Sigmoid colon (tissue), 6 donors: ENCODE measurements at regions not wholly inside any gene's neighbourhood (a gene's known extent, or its start where the extent isn't known, plus 50 kb on each side); places are given as distances from the start of the nearest gene placed in this dataset.

Experiments
- DNase-seq: peaks from one replicate; pipeline ENCODE4 v3.0.0-alpha.2; 2019
- H3K27ac ChIP-seq, 4 donors: fragments of 200-600 bp; sonication (generic); one replicate each; pipeline ENCODE4 v1.5.1; 2016 to 2019; ENCODE audit warnings: mild to moderate bottlenecking in 1 of 4
- H3K27me3 ChIP-seq, 3 donors: fragments of 200-600 bp; sonication (generic); one replicate each; pipeline ENCODE4 v1.5.1; 2019; ENCODE audit warnings: mild to moderate bottlenecking in 1 of 3
- H3K36me3 ChIP-seq, 4 donors: fragments of 200-600 bp; sonication (generic); one replicate each; pipeline ENCODE4 v1.5.1; 2016 to 2019
- H3K4me1 ChIP-seq, 4 donors: fragments of 200-600 bp; sonication (generic); one replicate each; pipeline ENCODE4 v1.5.1; 2017 to 2019
- H3K4me3 ChIP-seq, 4 donors: fragments of 200-600 bp; sonication (generic); one replicate each; pipeline ENCODE4 v1.5.1; 2017 to 2019; ENCODE audit warnings: mild to moderate bottlenecking in 2 of 4, moderate library complexity in 1 of 4
- H3K9me3 ChIP-seq, 4 donors: fragments of 200-600 bp in 3 of 4; sonication (generic) in 3 of 4; one replicate each; pipeline versions ENCODE4 v1.5.1 to v1.6.1; 2013 to 2019
- CTCF ChIP-seq, 4 experiments: fragments of 450-650 bp in 3 of 4; fragments of 200-600 bp in 1 of 4; IDR thresholded peaks; one replicate each; pipeline ENCODE4 v1.5.1; 2016 to 2019; ENCODE audit warnings: antibody characterized with exemption in 4 of 4, mild to moderate bottlenecking in 3 of 4, moderate library complexity in 2 of 4
- EP300 ChIP-seq, 4 donors: sonication (generic); formaldehyde crosslinking; IDR thresholded peaks; one replicate each; pipeline ENCODE4 v1.6.1; 2017; ENCODE audit warnings: antibody characterized with exemption in 4 of 4
- POLR2A ChIP-seq, 2 donors: fragments of 450-650 bp; IDR thresholded peaks; one replicate each; pipeline ENCODE4 v1.6.1; 2016; ENCODE audit warnings: antibody characterized with exemption in 2 of 2, mild to moderate bottlenecking in 2 of 2, moderate library complexity in 2 of 2
- POLR2AphosphoS5 ChIP-seq, 4 donors: sonication (generic); formaldehyde crosslinking; IDR thresholded peaks; one replicate each; pipeline ENCODE4 v1.6.1; 2017; ENCODE audit warnings: antibody characterized with exemption in 4 of 4
- WGBS, 2 donors: extraction: QIAGEN DNeasy Blood & Tissue Kit; methylation state at CpG; one replicate each; pipeline ENCODE4 v1.1.7; 2013; 5-methylcytosine and 5-hydroxymethylcytosine counted together
- intact Hi-C: fragments of 100-400 bp; cut with DNase I; formaldehyde crosslinking; loops from one replicate; pipeline ENCODE4 v1.15.1; 2023
- donor health status: healthy with polysubstance abuse.
- donor health status: healthy.

DNA sequence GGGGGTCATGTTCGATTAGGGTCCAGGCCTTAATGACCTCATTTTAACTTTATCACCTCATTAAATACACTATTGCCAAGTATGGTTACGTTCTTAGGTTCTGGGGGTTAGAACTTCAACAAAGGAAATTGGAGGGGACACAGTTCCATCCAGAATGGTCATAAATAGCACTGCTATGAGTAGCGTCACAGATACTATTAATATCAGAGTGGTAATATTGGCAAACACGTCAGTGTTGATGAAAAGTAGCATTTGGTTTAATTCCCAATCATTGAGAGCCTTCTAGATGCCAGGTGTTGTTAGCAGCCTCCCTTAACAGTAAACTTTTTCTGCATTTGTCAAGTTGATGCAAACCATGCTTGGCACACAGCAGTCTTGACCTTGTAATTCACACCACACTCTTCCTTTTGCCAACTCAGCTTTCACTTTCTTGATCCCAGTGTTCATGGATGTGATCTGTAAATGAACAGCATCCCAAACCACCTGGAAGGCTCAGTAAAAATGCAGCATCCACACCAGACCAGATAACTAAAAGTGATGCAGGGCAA is 912.5 kb upstream of the TENM3 start:
- no peaks in the 10 kb centered on the region for H3K27me3 ChIP-seq
- H3K9me3 ChIP-seq = no peaks in the 10 kb centered on the region
- no peak overlapping the region for H3K27ac ChIP-seq
- intact Hi-C loops = no loop called here
- 51 to 54% methylated on average over 4 of the region's 4 CpGs for WGBS, 2 donors
- peaks cover 0 to 4% (median 0%) of the 10 kb centered on the region in 4 donors for H3K4me1 ChIP-seq
- DNase-seq = no peak
- H3K36me3 ChIP-seq = no peaks in the 10 kb centered on the region
- H3K4me3 ChIP-seq = no peak overlapping the region
- TF ChIP-seq CTCF (IDR thresholded peaks at IDR 0.05) = no peak
- no peak for TF ChIP-seq POLR2AphosphoS5 (IDR thresholded peaks at IDR 0.05)
- TF ChIP-seq POLR2A (IDR thresholded peaks at IDR 0.05) = no peak

DNA sequence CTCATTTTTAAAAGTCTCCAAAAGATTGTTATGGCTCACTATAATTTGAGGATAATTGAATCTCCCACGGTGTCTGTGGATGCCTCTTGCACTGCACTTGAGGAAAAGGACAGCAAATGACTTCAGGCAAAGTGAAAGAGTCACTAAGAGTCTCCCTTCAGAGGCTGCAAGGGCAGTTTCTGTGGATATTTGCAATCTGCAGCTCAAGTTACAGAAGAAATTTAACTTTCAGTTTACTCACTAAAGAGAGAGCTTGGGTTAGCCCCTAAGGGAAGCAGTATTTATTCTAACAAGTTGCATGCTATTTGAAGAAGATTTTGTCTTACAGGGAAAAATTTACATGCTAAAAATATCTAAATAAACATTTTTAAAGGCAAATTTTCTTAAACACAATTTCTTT is 912.0 kb upstream of the TENM3 start:
- Histone ChIP-seq H3K4me1 (peaks cover 0 to 4% (median 0%) of the 10 kb centered on the region in 4 donors), H3K4me3 (no peak overlapping the region), H3K27ac (no peak overlapping the region), H3K27me3 (no peaks in the 10 kb centered on the region), H3K9me3 (no peaks in the 10 kb centered on the region), H3K36me3 (no peaks in the 10 kb centered on the region)
- WGBS, 2 donors = 7 to 30% methylated on average over 1 of the region's 1 CpG
- intact Hi-C loops = no loop called here
- no peak for TF ChIP-seq EP300 (IDR thresholded peaks at IDR 0.05)
- no peak for TF ChIP-seq CTCF (IDR thresholded peaks at IDR 0.05)
- no peak for TF ChIP-seq POLR2A (IDR thresholded peaks at IDR 0.05)
- TF ChIP-seq POLR2AphosphoS5 (IDR thresholded peaks at IDR 0.05) = no peak
- no peak for DNase-seq

DNA sequence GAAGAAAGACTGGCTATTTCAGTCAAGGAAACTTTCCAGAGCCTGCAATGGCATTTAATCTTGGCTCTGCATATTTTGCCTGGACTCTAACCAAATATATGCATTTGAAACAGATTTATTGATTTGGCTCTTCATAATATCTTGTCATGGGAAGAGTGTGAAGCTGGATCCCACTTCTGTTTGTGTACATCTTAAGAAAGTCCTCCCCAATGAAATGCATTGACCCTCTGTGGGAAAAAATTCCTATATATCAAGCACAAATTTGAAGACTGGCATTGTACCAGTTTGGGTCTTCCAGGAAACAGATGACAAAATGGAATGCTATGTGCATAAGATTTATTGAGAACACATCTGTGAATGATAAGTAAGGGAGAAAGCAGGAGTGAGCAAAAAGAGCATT is 897.3 kb upstream of the TENM3 start:
- Histone ChIP-seq H3K9me3 (no peaks in the 10 kb centered on the region), H3K36me3 (no peaks in the 10 kb centered on the region), H3K27me3 (no peaks in the 10 kb centered on the region), H3K4me3 (no peak overlapping the region), H3K27ac (no peak overlapping the region), H3K4me1 (no peaks in the 10 kb centered on the region)
- no peak for TF ChIP-seq EP300 (IDR thresholded peaks at IDR 0.05)
- no peak for TF ChIP-seq POLR2AphosphoS5 (IDR thresholded peaks at IDR 0.05)
- TF ChIP-seq CTCF (IDR thresholded peaks at IDR 0.05) = no peak
- no peak for TF ChIP-seq POLR2A (IDR thresholded peaks at IDR 0.05)
- intact Hi-C loops = no loop called here
- DNase-seq = no peak

GRCh38 chr4:181350615-181351415 is 892.4 kb upstream of the TENM3 start:
- Histone ChIP-seq H3K27me3 (no peaks in the 10 kb centered on the region), H3K4me3 (no peak overlapping the region), H3K27ac (no peak overlapping the region), H3K4me1 (no peaks in the 10 kb centered on the region), H3K9me3 (no peaks in the 10 kb centered on the region), H3K36me3 (no peaks in the 10 kb centered on the region)
- 37 to 45% methylated on average over 9 of the region's 9 CpGs for WGBS, 2 donors
- intact Hi-C loops = no loop called here
- no peak for TF ChIP-seq POLR2AphosphoS5 (IDR thresholded peaks at IDR 0.05)
- TF ChIP-seq CTCF (IDR thresholded peaks at IDR 0.05) = no peak
- TF ChIP-seq POLR2A (IDR thresholded peaks at IDR 0.05) = no peak
- TF ChIP-seq EP300 (IDR thresholded peaks at IDR 0.05) = no peak
- DNase-seq = no peak
